ENCODE measurements at regions not wholly inside any gene's neighbourhood (a gene's known extent, or its start where the extent isn't known, plus 50 kb on each side); places are given as distances from the start of the nearest gene placed in this dataset.
A peak's percentile ranks its signal among the peaks of the same experiment; 100 is the strongest.
"Not testable (repeated sequence)": the region's sequence is repeated elsewhere in the genome, so short reads cannot be mapped to it uniquely, and the experiment has no call there.

GRCh38 chr12:13435235-13435933, 238.9 kb downstream of the EMP1 start:
- H3K4me3 ChIP-seq (ENCODE audit: low read depth, low read length) = no peak overlapping the region
- DNase-seq (ENCODE audit: low read depth) = no peak

GRCh38 chr12:13433768-13434167, 237.2 kb downstream of the EMP1 start:
- H3K4me3 ChIP-seq (ENCODE audit: low read depth, low read length) = no peak overlapping the region
- no peak for DNase-seq (ENCODE audit: low read depth)

DNA sequence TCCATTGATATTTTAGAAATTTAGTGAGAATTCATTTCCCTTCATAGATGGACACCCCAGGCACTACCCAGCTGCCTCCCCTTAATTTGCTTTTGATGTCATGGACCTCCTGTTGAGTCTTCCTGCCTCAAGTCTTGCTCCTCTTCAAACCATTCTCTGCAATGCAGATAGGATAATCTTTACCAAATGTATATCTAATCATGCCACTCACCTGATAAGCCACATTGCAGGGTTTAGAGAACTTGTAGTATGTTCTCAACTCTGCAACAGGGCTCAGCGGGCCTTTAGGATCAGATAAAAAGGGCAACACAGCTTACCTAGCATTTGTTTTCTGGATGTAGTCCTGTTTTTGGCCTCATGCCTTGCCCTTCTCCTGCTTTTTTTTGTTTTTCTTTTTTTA, 234.5 kb downstream of the EMP1 start:
- H3K4me3 ChIP-seq (ENCODE audit: low read depth, low read length) = no peak overlapping the region
- no peak for DNase-seq (ENCODE audit: low read depth)

DNA sequence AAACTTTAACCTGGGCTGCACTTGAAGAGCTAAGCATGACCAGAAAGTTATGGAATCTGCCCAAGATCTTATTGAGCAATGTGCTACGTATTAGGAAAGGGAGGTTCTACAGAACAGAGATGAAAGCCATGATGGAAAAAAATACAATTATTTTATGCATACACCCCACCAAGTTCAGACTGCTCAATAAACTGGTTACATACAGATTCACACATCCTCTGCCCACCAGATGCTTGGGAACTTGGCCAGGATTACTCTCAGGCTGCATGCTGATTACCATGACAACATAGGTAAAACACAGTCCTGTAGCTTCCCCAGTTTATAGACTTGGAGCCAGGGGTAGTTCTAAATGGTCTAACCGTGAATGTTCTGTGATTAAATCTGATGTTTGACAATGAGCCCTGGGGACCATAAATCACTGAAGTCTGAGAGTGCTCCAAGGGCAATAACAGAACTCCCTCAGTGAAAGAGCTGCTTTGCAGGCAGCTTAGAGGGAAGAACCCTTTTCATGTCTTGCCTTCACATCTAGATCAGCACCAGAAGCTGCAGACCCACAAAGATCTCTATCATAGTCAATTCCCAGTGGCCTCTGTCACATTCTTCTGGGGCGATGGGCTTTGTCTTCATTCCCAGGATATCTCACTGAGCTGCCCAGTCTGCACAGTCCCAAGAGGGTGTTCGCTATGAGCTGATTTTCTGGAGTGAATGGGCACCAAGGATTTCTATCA, 232.2 kb downstream of the EMP1 start:
- no peak overlapping the region for H3K4me3 ChIP-seq (ENCODE audit: low read depth, low read length)
- DNase-seq (ENCODE audit: low read depth) = peak; percentile 62

GRCh38 chr12:13425766-13426165, 229.2 kb downstream of the EMP1 start:
- peak; percentile 90 for DNase-seq (ENCODE audit: low read depth)

DNA sequence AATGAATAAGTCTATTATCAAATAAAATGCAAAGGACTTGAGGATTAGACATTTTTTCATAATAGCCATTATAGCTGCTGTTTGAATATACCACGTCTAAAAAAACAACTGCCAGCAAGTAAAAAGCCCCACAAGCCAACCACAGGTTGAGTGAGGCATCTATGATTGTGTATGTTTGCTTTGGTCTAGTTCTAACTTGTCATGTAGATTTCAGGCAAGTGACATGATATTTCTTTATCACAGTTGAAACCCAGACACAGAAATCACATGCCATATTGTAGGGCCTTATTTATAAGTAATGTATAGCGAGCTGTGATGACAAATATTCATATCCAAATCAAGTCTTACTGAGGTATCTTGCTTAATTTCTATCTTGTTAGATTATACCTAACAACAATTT, 225.8 kb downstream of the EMP1 start:
- no peak overlapping the region for H3K4me3 ChIP-seq (ENCODE audit: low read depth, low read length)
- DNase-seq (ENCODE audit: low read depth) = no peak

More at GRCh38 chr12:13425766-13426165, 229.2 kb downstream of the EMP1 start:
- no peak overlapping the region for H3K4me3 ChIP-seq (ENCODE audit: low read depth, low read length)

DNA sequence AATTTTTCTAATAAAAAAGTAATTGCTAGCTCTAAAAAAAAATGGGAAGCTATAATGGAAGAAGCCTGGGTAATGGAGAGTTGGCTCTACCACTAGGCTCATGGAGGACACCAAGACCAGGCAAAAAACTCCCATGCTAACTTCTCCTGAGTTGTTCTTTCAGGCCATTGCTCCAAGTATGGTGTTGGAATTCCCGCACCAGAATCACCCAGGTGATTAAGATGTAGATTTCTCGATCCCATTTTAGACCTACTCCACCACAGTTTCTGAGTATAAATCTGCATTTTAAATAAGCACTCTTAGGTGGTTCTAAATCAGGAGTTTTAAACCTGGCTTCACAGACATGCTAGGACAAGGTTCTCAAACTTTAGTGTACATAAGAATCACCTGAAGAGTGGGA, 221.0 kb downstream of the EMP1 start:
- no peak for DNase-seq (ENCODE audit: low read depth)
- H3K4me3 ChIP-seq (ENCODE audit: low read depth, low read length) = no peak overlapping the region

DNA sequence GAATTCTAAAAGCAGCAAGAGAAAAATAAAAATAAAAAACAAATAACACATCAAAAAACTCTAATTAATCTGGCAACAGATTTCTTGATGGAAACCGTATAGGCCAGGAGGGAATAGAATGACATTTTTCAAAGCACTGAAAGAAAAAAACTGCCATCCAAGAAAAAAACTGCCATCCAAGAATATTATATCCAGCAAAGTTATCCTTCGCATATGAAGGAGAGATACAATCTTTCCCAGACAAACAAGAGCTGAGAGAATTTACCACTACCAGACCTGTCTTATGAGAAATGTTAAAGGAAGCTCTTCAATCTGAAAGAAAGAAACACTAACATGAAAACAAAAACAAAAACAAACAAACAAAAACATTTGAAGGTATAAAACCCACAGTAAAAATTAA, 214.8 kb downstream of the EMP1 start:
- no peak for DNase-seq (ENCODE audit: low read depth)

GRCh38 chr12:13405961-13406703, 209.6 kb downstream of the EMP1 start:
- no peak overlapping the region for H3K4me3 ChIP-seq (ENCODE audit: low read depth, low read length)
- no peak for DNase-seq (ENCODE audit: low read depth)

More for the DNA sequence above, 214.8 kb downstream of the EMP1 start:
- H3K4me3 ChIP-seq (ENCODE audit: low read depth, low read length) = no peak overlapping the region

- no peak for DNase-seq (ENCODE audit: low read depth)
- H3K4me3 ChIP-seq (ENCODE audit: low read depth, low read length) = peak overlapping the region; percentile 17
These were observed 208.3 kb downstream of the EMP1 start for GRCh38 chr12:13404631-13405473.

GRCh38 chr12:13404111-13404628, 207.6 kb downstream of the EMP1 start:
- DNase-seq (ENCODE audit: low read depth) = no peak
- no peak overlapping the region for H3K4me3 ChIP-seq (ENCODE audit: low read depth, low read length)

DNA sequence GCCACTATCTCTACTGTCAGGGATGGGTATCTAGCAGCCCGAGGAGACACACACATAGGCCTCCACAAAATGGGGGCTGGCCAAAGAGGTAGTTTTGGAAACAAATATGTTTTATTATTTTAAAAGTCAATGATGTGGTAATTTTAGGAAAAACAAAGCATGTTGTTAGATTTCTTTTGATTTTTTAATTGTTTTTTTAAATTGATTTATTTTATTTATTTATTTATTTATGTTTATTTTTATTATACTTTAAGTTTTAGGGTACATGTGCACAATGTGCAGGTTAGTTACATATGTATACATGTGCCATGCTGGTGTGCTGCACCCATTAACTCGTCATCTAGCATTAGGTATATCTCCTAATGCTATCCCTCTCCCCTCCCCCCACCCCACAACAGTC, 194.8 kb downstream of the EMP1 start:
- not testable (repeated sequence) for DNase-seq (ENCODE audit: low read depth); H3K4me3 ChIP-seq (ENCODE audit: low read depth, low read length)

DNA sequence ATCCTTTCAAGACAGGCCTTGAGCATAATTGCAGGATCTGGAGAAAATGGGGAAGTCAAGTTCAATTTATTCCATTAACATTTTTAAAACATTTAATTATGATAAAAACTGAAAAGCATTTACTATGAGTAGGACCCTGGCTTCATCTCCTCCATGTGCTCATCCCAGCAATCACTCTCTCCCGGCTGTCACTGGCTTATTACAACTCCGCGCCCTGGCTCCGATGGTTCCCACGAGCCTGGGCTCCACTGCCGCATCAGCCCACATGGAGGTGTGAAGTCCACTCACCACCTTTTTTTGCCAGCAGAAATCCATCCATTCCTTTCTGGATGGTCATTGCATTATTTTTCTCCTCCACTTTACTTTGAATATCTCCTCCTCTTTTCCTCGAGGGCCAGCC, 194.4 kb downstream of the EMP1 start:
- H3K4me3 ChIP-seq (ENCODE audit: low read depth, low read length) = no peak overlapping the region
- DNase-seq (ENCODE audit: low read depth) = no peak

- peak; percentile 61 for DNase-seq (ENCODE audit: low read depth)
- no peak overlapping the region for H3K4me3 ChIP-seq (ENCODE audit: low read depth, low read length)
These were observed 193.9 kb downstream of the EMP1 start for GRCh38 chr12:13390381-13390861.

- H3K4me3 ChIP-seq (ENCODE audit: low read depth, low read length) = no peak overlapping the region
- DNase-seq (ENCODE audit: low read depth) = no peak
These were observed 190.6 kb downstream of the EMP1 start for GRCh38 chr12:13387101-13387500.

DNA sequence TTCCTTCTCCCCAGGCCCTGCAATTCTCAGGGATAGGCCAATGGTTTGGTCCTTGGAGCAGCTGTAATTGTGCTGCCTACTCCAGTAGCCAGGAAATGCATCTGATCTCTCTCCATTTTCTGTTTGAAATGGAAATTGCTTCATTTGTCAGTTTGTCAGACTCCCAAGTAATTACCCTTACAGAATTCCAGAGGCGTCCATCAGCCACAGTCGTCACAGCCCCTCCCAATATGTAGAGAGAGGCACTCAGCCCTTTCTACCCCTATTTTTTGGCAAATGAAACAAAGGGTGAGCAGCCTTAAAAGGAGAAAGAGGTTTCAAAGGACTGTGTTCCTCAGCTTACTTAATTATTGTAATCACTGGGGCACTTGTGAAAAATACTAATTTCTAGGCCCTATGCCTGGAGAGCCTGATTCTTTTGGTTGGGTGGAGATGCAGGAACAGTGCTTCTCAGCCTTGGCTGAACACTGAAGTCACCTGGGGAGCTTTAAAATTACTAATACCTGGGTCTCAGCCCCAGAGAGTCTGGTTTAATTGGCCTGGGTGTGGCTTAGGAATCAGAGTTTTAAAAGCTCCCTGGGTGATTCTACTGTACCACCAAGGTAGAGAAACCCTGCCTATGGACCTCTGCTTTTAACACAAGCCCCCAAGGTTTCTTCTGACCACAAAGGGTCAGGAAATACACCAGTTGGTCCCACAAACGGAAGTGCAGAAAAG, 190.0 kb downstream of the EMP1 start:
- DNase-seq (ENCODE audit: low read depth) = no peak
- no peak overlapping the region for H3K4me3 ChIP-seq (ENCODE audit: low read depth, low read length)

- no peak overlapping the region for H3K4me3 ChIP-seq (ENCODE audit: low read depth, low read length)
- DNase-seq (ENCODE audit: low read depth) = no peak
These were observed 186.9 kb downstream of the EMP1 start for GRCh38 chr12:13383379-13383778.

- DNase-seq (ENCODE audit: low read depth) = no peak
- no peak overlapping the region for H3K4me3 ChIP-seq (ENCODE audit: low read depth, low read length)
These were observed 183.8 kb downstream of the EMP1 start for GRCh38 chr12:13380297-13380696.

All from skeletal muscle cell (primary cell).